ENCODE measurements at regions not wholly inside any gene's neighbourhood (a gene's known extent, or its start where the extent isn't known, plus 50 kb on each side); places are given as distances from the start of the nearest gene placed in this dataset.

DNA sequence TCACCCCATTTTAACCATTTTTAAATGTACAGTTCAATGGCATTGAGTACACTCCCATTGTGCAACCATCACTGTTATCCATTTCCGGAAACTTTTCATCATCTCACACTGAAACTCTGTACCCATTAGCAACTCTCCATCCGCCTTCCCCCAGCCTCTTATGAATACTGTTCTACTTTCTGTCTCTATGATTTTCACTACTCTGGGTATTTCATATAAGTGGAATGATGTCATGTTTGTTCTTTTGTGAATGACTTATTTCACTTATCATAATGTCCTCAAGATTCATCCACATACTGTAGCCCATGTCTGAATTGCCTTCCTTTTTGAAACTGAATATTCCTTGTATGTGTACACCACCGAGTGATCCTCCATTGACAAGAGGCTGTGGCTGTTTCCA, 92.9 kb upstream of the TOX2 start:
- no peaks in the 10 kb centered on the region for H3K79me2 ChIP-seq (replicated peaks; ENCODE audit: insufficient read depth)
- no peaks in the 10 kb centered on the region for H3K36me3 Mint-ChIP-seq (ENCODE audit: low read depth)
- TF ChIP-seq JUNB (IDR thresholded peaks at IDR 0.05; ENCODE audit: unreplicated experiment) (no peak), ZNF331 (CRISPR knock-in tag; IDR thresholded peaks at IDR 0.05; ENCODE audit: low read depth) (no peak), STAT1 (IDR thresholded peaks at IDR 0.05; ENCODE audit: unreplicated experiment) (no peak), ETS1 (IDR thresholded peaks at IDR 0.05) (no peak), EZH2 (IDR thresholded peaks at IDR 0.05; ENCODE audit: low read depth, unreplicated experiment) (no peak), CTCF (conservative IDR thresholded peaks at IDR 0.05; ENCODE audit: low read depth in 2 of 2) (no peak), REST (IDR thresholded peaks at IDR 0.05; ENCODE audit: unreplicated experiment) (no peak), ZNF114 (CRISPR knock-in tag; IDR thresholded peaks at IDR 0.05) (no peak), POLR2AphosphoS5 (IDR thresholded peaks at IDR 0.05; ENCODE audit: low read depth) (no peak), EZH2phosphoT487 (IDR thresholded peaks at IDR 0.05; ENCODE audit: unreplicated experiment) (no peak), NANOG (IDR thresholded peaks at IDR 0.05; ENCODE audit: borderline replicate concordance) (no peak), CREB1 (CRISPR knock-in tag; IDR thresholded peaks at IDR 0.05; ENCODE audit: low read depth) (no peak)
- TF ChIP-seq, protein P1, sequence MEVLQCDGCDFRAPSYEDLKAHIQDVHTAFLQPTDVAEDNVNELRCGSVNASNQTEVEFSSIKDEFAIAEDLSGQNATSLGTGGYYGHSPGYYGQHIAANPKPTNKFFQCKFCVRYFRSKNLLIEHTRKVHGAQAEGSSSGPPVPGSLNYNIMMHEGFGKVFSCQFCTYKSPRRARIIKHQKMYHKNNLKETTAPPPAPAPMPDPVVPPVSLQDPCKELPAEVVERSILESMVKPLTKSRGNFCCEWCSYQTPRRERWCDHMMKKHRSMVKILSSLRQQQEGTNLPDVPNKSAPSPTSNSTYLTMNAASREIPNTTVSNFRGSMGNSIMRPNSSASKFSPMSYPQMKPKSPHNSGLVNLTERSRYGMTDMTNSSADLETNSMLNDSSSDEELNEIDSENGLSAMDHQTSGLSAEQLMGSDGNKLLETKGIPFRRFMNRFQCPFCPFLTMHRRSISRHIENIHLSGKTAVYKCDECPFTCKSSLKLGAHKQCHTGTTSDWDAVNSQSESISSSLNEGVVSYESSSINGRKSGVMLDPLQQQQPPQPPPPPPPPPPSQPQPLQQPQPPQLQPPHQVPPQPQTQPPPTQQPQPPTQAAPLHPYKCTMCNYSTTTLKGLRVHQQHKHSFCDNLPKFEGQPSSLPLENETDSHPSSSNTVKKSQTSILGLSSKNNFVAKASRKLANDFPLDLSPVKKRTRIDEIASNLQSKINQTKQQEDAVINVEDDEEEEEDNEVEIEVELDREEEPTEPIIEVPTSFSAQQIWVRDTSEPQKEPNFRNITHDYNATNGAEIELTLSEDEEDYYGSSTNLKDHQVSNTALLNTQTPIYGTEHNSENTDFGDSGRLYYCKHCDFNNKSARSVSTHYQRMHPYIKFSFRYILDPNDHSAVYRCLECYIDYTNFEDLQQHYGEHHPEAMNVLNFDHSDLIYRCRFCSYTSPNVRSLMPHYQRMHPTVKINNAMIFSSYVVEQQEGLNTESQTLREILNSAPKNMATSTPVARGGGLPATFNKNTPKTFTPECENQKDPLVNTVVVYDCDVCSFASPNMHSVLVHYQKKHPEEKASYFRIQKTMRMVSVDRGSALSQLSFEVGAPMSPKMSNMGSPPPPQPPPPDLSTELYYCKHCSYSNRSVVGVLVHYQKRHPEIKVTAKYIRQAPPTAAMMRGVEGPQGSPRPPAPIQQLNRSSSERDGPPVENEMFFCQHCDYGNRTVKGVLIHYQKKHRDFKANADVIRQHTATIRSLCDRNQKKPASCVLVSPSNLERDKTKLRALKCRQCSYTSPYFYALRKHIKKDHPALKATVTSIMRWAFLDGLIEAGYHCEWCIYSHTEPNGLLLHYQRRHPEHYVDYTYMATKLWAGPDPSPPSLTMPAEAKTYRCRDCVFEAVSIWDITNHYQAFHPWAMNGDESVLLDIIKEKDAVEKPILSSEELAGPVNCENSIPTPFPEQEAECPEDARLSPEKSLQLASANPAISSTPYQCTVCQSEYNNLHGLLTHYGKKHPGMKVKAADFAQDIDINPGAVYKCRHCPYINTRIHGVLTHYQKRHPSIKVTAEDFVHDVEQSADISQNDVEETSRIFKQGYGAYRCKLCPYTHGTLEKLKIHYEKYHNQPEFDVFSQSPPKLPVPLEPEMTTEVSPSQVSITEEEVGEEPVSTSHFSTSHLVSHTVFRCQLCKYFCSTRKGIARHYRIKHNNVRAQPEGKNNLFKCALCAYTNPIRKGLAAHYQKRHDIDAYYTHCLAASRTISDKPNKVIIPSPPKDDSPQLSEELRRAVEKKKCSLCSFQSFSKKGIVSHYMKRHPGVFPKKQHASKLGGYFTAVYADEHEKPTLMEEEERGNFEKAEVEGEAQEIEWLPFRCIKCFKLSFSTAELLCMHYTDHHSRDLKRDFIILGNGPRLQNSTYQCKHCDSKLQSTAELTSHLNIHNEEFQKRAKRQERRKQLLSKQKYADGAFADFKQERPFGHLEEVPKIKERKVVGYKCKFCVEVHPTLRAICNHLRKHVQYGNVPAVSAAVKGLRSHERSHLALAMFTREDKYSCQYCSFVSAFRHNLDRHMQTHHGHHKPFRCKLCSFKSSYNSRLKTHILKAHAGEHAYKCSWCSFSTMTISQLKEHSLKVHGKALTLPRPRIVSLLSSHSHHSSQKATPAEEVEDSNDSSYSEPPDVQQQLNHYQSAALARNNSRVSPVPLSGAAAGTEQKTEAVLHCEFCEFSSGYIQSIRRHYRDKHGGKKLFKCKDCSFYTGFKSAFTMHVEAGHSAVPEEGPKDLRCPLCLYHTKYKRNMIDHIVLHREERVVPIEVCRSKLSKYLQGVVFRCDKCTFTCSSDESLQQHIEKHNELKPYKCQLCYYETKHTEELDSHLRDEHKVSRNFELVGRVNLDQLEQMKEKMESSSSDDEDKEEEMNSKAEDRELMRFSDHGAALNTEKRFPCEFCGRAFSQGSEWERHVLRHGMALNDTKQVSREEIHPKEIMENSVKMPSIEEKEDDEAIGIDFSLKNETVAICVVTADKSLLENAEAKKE (CRISPR knock-in tag; IDR thresholded peaks at IDR 0.05), result no peak
- H3K27me3 Mint-ChIP-seq (ENCODE audit: insufficient read depth, low read depth, poor library complexity), result no peaks in the 10 kb centered on the region
- no peak overlapping the region for H3K4me2 ChIP-seq
- H2AFZ ChIP-seq, result no peak overlapping the region
- H3K36me3 ChIP-seq (ENCODE audit: insufficient read depth), result no peaks in the 10 kb centered on the region
- H3K4me3 Mint-ChIP-seq, result no peak overlapping the region
- H3K4me1 ChIP-seq (ENCODE audit: insufficient read depth), result no peaks in the 10 kb centered on the region
- no peaks in the 10 kb centered on the region for H4K20me1 ChIP-seq (replicated peaks; ENCODE audit: insufficient read depth)
- ATAC-seq (no peak), DNase-seq (ENCODE audit: low spot score) (no peak)
- H3K27ac ChIP-seq (ENCODE audit: low read depth), result no peak overlapping the region
- H3K4me3 ChIP-seq, result no peak overlapping the region
- H3K27me3 ChIP-seq (ENCODE audit: insufficient read depth), result no peaks in the 10 kb centered on the region
- peaks cover 2% of the 10 kb centered on the region; the same call in 1 of the 3 replicates for H3K9me3 Mint-ChIP-seq
- H3F3A ChIP-seq (replicated peaks; ENCODE audit: low read depth), result no peaks in the 10 kb centered on the region
- H3K4me1 Mint-ChIP-seq, result no peaks in the 10 kb centered on the region
- H3K9me2 ChIP-seq (ENCODE audit: insufficient read depth), result no peaks in the 10 kb centered on the region
- no peak overlapping the region for H3K27ac Mint-ChIP-seq
